ENCODE measurements at regions not wholly inside any gene's neighbourhood (a gene's known extent, or its start where the extent isn't known, plus 50 kb on each side); places are given as distances from the start of the nearest gene placed in this dataset.

- Histone ChIP-seq H4K20me1 (replicated peaks; ENCODE audit: insufficient read depth) (no peaks in the 10 kb centered on the region), H3K9me2 (ENCODE audit: insufficient read depth) (no peaks in the 10 kb centered on the region), H3K79me2 (replicated peaks; ENCODE audit: insufficient read depth) (no peaks in the 10 kb centered on the region), H3K4me3 (no peak overlapping the region), H3K4me1 (ENCODE audit: insufficient read depth) (no peaks in the 10 kb centered on the region), H3F3A (replicated peaks; ENCODE audit: low read depth) (no peaks in the 10 kb centered on the region), H3K27me3 (ENCODE audit: insufficient read depth) (no peaks in the 10 kb centered on the region), H3K36me3 (ENCODE audit: insufficient read depth) (no peaks in the 10 kb centered on the region), H3K4me2 (no peak overlapping the region), H3K27ac (ENCODE audit: low read depth) (no peak overlapping the region), H2AFZ (no peak overlapping the region)
- ATAC-seq: no peak
- Mint-ChIP-seq H3K27ac (no peak overlapping the region), H3K4me3 (no peak overlapping the region), H3K27me3 (ENCODE audit: insufficient read depth, low read depth, poor library complexity) (peaks cover 2% of the 10 kb centered on the region), H3K36me3 (ENCODE audit: low read depth) (no peaks in the 10 kb centered on the region), H3K9me3 (no peaks in the 10 kb centered on the region; the same call in 2 of the 3 replicates), H3K4me1 (peaks cover 11% of the 10 kb centered on the region)
- DNase-seq (ENCODE audit: low spot score): no peak
- TF ChIP-seq ZNF331 (CRISPR knock-in tag; IDR thresholded peaks at IDR 0.05; ENCODE audit: low read depth) (no peak), JUNB (IDR thresholded peaks at IDR 0.05; ENCODE audit: unreplicated experiment) (no peak), REST (IDR thresholded peaks at IDR 0.05; ENCODE audit: unreplicated experiment) (no peak), ZNF462 (CRISPR knock-in tag; IDR thresholded peaks at IDR 0.05) (no peak)
Observed at GRCh38 chr2:102091121-102091520, 51.4 kb upstream of the IL1R1 start.
